Glomerular visceral epithelial cell (primary cell): ENCODE measurements at regions not wholly inside any gene's neighbourhood (a gene's known extent, or its start where the extent isn't known, plus 50 kb on each side); places are given as distances from the start of the nearest gene placed in this dataset.

ENCODE experiments used
- DNase-seq: peaks from one replicate; pipeline ENCODE4 v3.0.0-alpha.2; 2016; ENCODE audit errors: extremely low spot score

- DNase-seq: no peak
Observed at GRCh38 chr4:157791236-157791635, 381.6 kb downstream of the GASK1B start.

GRCh38 chr4:157787618-157788017 lies 385.2 kb downstream of the GASK1B start:
- DNase-seq: no peak

GRCh38 chr4:157781361-157781760 lies 391.5 kb downstream of the GASK1B start:
- no peak for DNase-seq

- DNase-seq: no peak
Observed at GRCh38 chr4:157779081-157779480, 393.7 kb downstream of the GASK1B start.

- no peak for DNase-seq
Observed at GRCh38 chr4:157776930-157777528, 395.8 kb downstream of the GASK1B start.

- no peak for DNase-seq
Observed at GRCh38 chr4:157775971-157776370, 396.9 kb downstream of the GASK1B start.

- DNase-seq: no peak
Observed at GRCh38 chr4:157772907-157773306, 399.9 kb downstream of the GASK1B start.

- no peak for DNase-seq
Observed at GRCh38 chr4:157768419-157768818, 404.4 kb downstream of the GASK1B start.

- DNase-seq: no peak
Observed at GRCh38 chr4:157763490-157763889, 409.3 kb downstream of the GASK1B start.

- no peak for DNase-seq
Observed at GRCh38 chr4:157754410-157754809, 418.4 kb downstream of the GASK1B start.

- no peak for DNase-seq
Observed at GRCh38 chr4:157751631-157752030, 421.2 kb downstream of the GASK1B start.

- no peak for DNase-seq
Observed at GRCh38 chr4:157741642-157742041, 431.2 kb downstream of the GASK1B start.

GRCh38 chr4:157739242-157739641 lies 433.6 kb downstream of the GASK1B start:
- peak; percentile 54 for DNase-seq

- DNase-seq: no peak
Observed at GRCh38 chr4:157728215-157728614, 444.6 kb downstream of the GASK1B start.

GRCh38 chr4:157727163-157727562 lies 445.7 kb downstream of the GASK1B start:
- no peak for DNase-seq

GRCh38 chr4:157722146-157722545 lies 450.7 kb downstream of the GASK1B start:
- no peak for DNase-seq

GRCh38 chr4:157713342-157713741 lies 459.5 kb downstream of the GASK1B start:
- no peak for DNase-seq

GRCh38 chr4:157706155-157706554 lies 466.7 kb downstream of the GASK1B start:
- no peak for DNase-seq

GRCh38 chr4:157702831-157703230 lies 470.0 kb downstream of the GASK1B start:
- DNase-seq: no peak

- DNase-seq: no peak
Observed at GRCh38 chr4:157701695-157701994, 471.2 kb downstream of the GASK1B start.

- DNase-seq: no peak
Observed at GRCh38 chr4:157700898-157701694, 471.7 kb downstream of the GASK1B start.

- no peak for DNase-seq
Observed at GRCh38 chr4:157689476-157689875, 468.9 kb downstream of the GRIA2 start.

GRCh38 chr4:157687971-157688370 lies 467.4 kb downstream of the GRIA2 start:
- no peak for DNase-seq

- peak; percentile 18 for DNase-seq
Observed at GRCh38 chr4:157679326-157679725, 458.8 kb downstream of the GRIA2 start.
